Gastrocnemius medialis (tissue), 4 donors: ENCODE measurements at regions not wholly inside any gene's neighbourhood (a gene's known extent, or its start where the extent isn't known, plus 50 kb on each side); places are given as distances from the start of the nearest gene placed in this dataset.

Experiments
- CTCF ChIP-seq, 5 experiments: fragments of 450-650 bp in 3 of 5; fragments of 200-600 bp in 2 of 5; sonication (generic) in 2 of 5; IDR thresholded peaks in 4 of 5; conservative IDR thresholded peaks in 1 of 5; 1 replicate in 4 of 5; 2 replicates in 1 of 5; pipeline ENCODE4 v1.5.1; 2016 to 2019; ENCODE audit warnings: antibody characterized with exemption in 5 of 5, mild to moderate bottlenecking in 3 of 5, moderate library complexity in 3 of 5
- POLR2A ChIP-seq, 2 donors: fragments of 450-650 bp; IDR thresholded peaks; one replicate each; pipeline ENCODE4 v1.6.1; 2017; ENCODE audit warnings: antibody characterized with exemption in 2 of 2, mild to moderate bottlenecking in 2 of 2, moderate library complexity in 2 of 2

GRCh38 chr22:22817468-22818201, 70.0 kb upstream of the IGLL5 start:
- no peak for TF ChIP-seq CTCF (IDR thresholded peaks at IDR 0.05 in 4 of 5, conservative IDR thresholded peaks at IDR 0.05 in 1 of 5)
- no peak for TF ChIP-seq POLR2A (IDR thresholded peaks at IDR 0.05)
